H9 (cell line): ENCODE measurements at regions not wholly inside any gene's neighbourhood (a gene's known extent, or its start where the extent isn't known, plus 50 kb on each side); places are given as distances from the start of the nearest gene placed in this dataset.

Source experiments
- DNase-seq: peaks from one replicate; pipeline ENCODE4 v3.0.0-alpha.2; 2017
- H2AFZ ChIP-seq: one replicate; pipeline ENCODE4 v1.6.1; 2013; ENCODE audit warnings: mild to moderate bottlenecking, low read length, control low read depth, moderate library complexity
- H2AK5ac ChIP-seq: 2 replicates; pipeline ENCODE4 v1.6.1; 2013; ENCODE audit warnings: low read length, control low read depth, mixed read lengths; ENCODE audit not compliant: insufficient read length
- H2BK120ac ChIP-seq: one replicate; pipeline ENCODE4 v1.6.1; 2013; ENCODE audit warnings: low read depth, mild to moderate bottlenecking, low read length, control low read depth, inconsistent platforms; ENCODE audit not compliant: poor library complexity, severe bottlenecking
- H2BK12ac ChIP-seq: 2 replicates; pipeline ENCODE4 v1.6.1; 2013; ENCODE audit warnings: low read length, control low read depth, mixed read lengths, low read depth; ENCODE audit not compliant: insufficient read length
- H2BK15ac ChIP-seq: 2 replicates; pipeline ENCODE4 v1.6.1; 2013; ENCODE audit warnings: low read depth, low read length, control low read depth
- H2BK20ac ChIP-seq: one replicate; pipeline ENCODE4 v1.6.1; 2013; ENCODE audit warnings: low read depth, mild to moderate bottlenecking, low read length, control low read depth, inconsistent platforms; ENCODE audit not compliant: poor library complexity, severe bottlenecking
- H2BK5ac ChIP-seq: 2 replicates; pipeline ENCODE4 v1.6.1; 2013; ENCODE audit warnings: low read length, control low read depth, mixed read lengths; ENCODE audit not compliant: insufficient read length
- H3K14ac ChIP-seq: 2 replicates; pipeline ENCODE4 v1.6.1; 2013; ENCODE audit warnings: low read length, control low read depth; ENCODE audit not compliant: insufficient read depth
- H3K18ac ChIP-seq: 2 replicates; pipeline ENCODE4 v1.6.1; 2013; ENCODE audit warnings: low read depth, mild to moderate bottlenecking, mixed read lengths, low read length, control low read depth; ENCODE audit not compliant: insufficient read length
- H3K23ac ChIP-seq: 2 replicates; pipeline ENCODE4 v1.6.1; 2013; ENCODE audit warnings: low read length, control low read depth, mixed read lengths, low read depth; ENCODE audit not compliant: insufficient read length
- H3K23me2 ChIP-seq: 2 replicates; pipeline ENCODE4 v1.6.1; 2013; ENCODE audit warnings: low read depth, mild to moderate bottlenecking, mixed read lengths, low read length, control low read depth; ENCODE audit not compliant: insufficient read length, poor library complexity, severe bottlenecking
- H3K27ac ChIP-seq: 2 replicates; pipeline ENCODE4 v1.5.1; 2013; ENCODE audit warnings: low read length, control low read depth, mixed read lengths, low read depth; ENCODE audit not compliant: insufficient read length
- H3K27me3 ChIP-seq: 2 replicates; pipeline ENCODE4 v1.6.1; 2013; ENCODE audit warnings: low read length, control low read depth, inconsistent platforms; ENCODE audit not compliant: insufficient read depth
- H3K4ac ChIP-seq: 2 replicates; pipeline ENCODE4 v1.6.1; 2013; ENCODE audit warnings: low read depth, mild to moderate bottlenecking, control low read depth, inconsistent platforms, low read length, moderate library complexity
- H3K4me1 ChIP-seq: 2 replicates; pipeline ENCODE4 v1.6.1; 2013; ENCODE audit warnings: low read length, control low read depth, inconsistent platforms; ENCODE audit not compliant: insufficient read depth
- H3K4me2 ChIP-seq: 2 replicates; pipeline ENCODE4 v1.6.1; 2013; ENCODE audit warnings: low read length, control low read depth, mixed read lengths; ENCODE audit not compliant: insufficient read length, insufficient read depth
- H3K56ac ChIP-seq: 2 replicates; pipeline ENCODE4 v1.6.1; 2013; ENCODE audit warnings: low read depth, mild to moderate bottlenecking, mixed read lengths, low read length, control low read depth; ENCODE audit not compliant: insufficient read length
- H3K79me1 ChIP-seq: 2 replicates; pipeline ENCODE4 v1.6.1; 2013; ENCODE audit warnings: low read depth, mild to moderate bottlenecking, moderate library complexity, low read length, control low read depth, inconsistent platforms; ENCODE audit not compliant: insufficient read depth, poor library complexity, severe bottlenecking
- H3K79me2 ChIP-seq: 2 replicates; pipeline ENCODE4 v1.6.1; 2013; ENCODE audit warnings: low read length, control low read depth, inconsistent platforms; ENCODE audit not compliant: insufficient read depth
- H3K9ac ChIP-seq: 2 replicates; pipeline ENCODE4 v1.6.1; 2013; ENCODE audit warnings: low read length, control low read depth, mixed read lengths; ENCODE audit not compliant: insufficient read length; ENCODE audit errors: extremely low read depth
- H3K9me3 ChIP-seq: one replicate; pipeline ENCODE4 v1.6.1; 2013; ENCODE audit warnings: low read depth, low read length, inconsistent platforms; ENCODE audit not compliant: control insufficient read depth
- H3T11ph ChIP-seq: one replicate; pipeline ENCODE4 v1.6.1; 2013; ENCODE audit warnings: mild to moderate bottlenecking, low read length, control low read depth, inconsistent platforms
- H4K20me1 ChIP-seq: one replicate; pipeline ENCODE4 v1.6.1; 2013; ENCODE audit not compliant: control insufficient read depth, insufficient read length, insufficient read depth
- H4K5ac ChIP-seq: 2 replicates; pipeline ENCODE4 v1.6.1; 2013; ENCODE audit warnings: low read depth, mild to moderate bottlenecking, mixed read lengths, low read length, control low read depth; ENCODE audit not compliant: insufficient read length
- H4K8ac ChIP-seq: replicated peaks from 2 replicates; pipeline ENCODE4 v1.6.1; 2013; ENCODE audit warnings: low read length, control low read depth, mixed read lengths, low read depth; ENCODE audit not compliant: insufficient read length
- H4K91ac ChIP-seq: 2 replicates; pipeline ENCODE4 v1.6.1; 2013; ENCODE audit warnings: low read depth, mild to moderate bottlenecking, moderate library complexity, mixed read lengths, low read length, control low read depth; ENCODE audit not compliant: insufficient read length
- H3K27ac Mint-ChIP-seq, 3 experiments: 2 replicates in 2 of 3; 3 replicates in 1 of 3; pipeline ENCODE4 v1.8.0; 2020 to 2021; ENCODE audit warnings: mixed read lengths in 3 of 3, mild to moderate bottlenecking in 1 of 3, moderate library complexity in 1 of 3
- H3K27me3 Mint-ChIP-seq: 2 replicates; pipeline ENCODE4 v1.8.0; 2021; ENCODE audit warnings: low read depth, mild to moderate bottlenecking, moderate library complexity, mixed read lengths
- H3K36me3 Mint-ChIP-seq, 3 experiments: 2 replicates in 2 of 3; 3 replicates in 1 of 3; pipeline ENCODE4 v1.8.0; 2020 to 2021; ENCODE audit warnings: low read depth in 3 of 3, mixed read lengths in 3 of 3; ENCODE audit not compliant: insufficient read depth in 1 of 3
- H3K4me1 Mint-ChIP-seq, 2 experiments: 2 replicates each; pipeline ENCODE4 v1.8.0; 2020; ENCODE audit warnings: mixed read lengths in 2 of 2
- H3K4me3 Mint-ChIP-seq, 2 experiments: 2 replicates in 1 of 2; 3 replicates in 1 of 2; pipeline ENCODE4 v1.8.0; 2020 to 2021; ENCODE audit warnings: mild to moderate bottlenecking in 2 of 2, mixed read lengths in 2 of 2, moderate library complexity in 1 of 2
- H3K9me3 Mint-ChIP-seq, 2 experiments: 2 replicates in 1 of 2; 3 replicates in 1 of 2; pipeline ENCODE4 v1.8.0; 2020; ENCODE audit warnings: mild to moderate bottlenecking in 2 of 2, mixed read lengths in 2 of 2, moderate library complexity in 1 of 2
- TF ChIP-seq, protein P1 (sequence below): fragments of 200-600 bp; sonication (generic); conservative IDR thresholded peaks from 3 replicates; pipeline ENCODE4 v1.8.0; 2021; ENCODE audit warnings: antibody characterized with exemption, mild to moderate bottlenecking

DNA sequence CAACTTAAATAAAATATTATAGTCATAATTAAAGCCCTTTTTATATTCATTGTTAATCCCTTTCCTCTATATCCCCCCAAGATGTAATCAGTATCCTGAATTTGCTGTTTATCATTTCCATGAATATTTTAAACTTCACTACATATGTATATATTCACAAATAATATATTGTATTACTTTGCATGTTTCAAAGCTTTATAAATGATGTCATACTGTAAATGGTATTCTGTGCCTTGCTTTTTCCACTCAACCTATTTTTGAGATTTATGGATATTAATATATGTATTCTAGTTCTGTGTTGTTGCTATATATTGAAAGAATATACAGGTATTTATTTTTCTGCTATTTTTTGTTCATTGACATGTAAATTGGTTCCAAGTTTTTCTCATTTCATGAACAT is 173.1 kb downstream of the CCDC71L start:
- no peak for DNase-seq
- H3K79me2 ChIP-seq = no peaks in the 10 kb centered on the region
- H3K56ac ChIP-seq = no peak overlapping the region
- no peak overlapping the region for H3T11ph ChIP-seq
- no peak overlapping the region for H2AFZ ChIP-seq
- no peak overlapping the region for H3K14ac ChIP-seq
- no peak overlapping the region for H3K4me2 ChIP-seq
- H2BK5ac ChIP-seq = no peak overlapping the region
- H4K5ac ChIP-seq = no peak overlapping the region
- no peaks in the 10 kb centered on the region for H3K23me2 ChIP-seq
- Mint-ChIP-seq H3K9me3 (peaks cover 4 to 6% of the 10 kb centered on the region in 2 experiments; a peak in 1 of 5 replicates), H3K4me1 (no peaks in the 10 kb centered on the region), H3K36me3 (no peaks in the 10 kb centered on the region), H3K27ac (no peak overlapping the region), H3K4me3 (no peak overlapping the region), H3K27me3 (peaks cover 2% of the 10 kb centered on the region; the same call in 1 of the 2 replicates)
- TF ChIP-seq, protein P1, sequence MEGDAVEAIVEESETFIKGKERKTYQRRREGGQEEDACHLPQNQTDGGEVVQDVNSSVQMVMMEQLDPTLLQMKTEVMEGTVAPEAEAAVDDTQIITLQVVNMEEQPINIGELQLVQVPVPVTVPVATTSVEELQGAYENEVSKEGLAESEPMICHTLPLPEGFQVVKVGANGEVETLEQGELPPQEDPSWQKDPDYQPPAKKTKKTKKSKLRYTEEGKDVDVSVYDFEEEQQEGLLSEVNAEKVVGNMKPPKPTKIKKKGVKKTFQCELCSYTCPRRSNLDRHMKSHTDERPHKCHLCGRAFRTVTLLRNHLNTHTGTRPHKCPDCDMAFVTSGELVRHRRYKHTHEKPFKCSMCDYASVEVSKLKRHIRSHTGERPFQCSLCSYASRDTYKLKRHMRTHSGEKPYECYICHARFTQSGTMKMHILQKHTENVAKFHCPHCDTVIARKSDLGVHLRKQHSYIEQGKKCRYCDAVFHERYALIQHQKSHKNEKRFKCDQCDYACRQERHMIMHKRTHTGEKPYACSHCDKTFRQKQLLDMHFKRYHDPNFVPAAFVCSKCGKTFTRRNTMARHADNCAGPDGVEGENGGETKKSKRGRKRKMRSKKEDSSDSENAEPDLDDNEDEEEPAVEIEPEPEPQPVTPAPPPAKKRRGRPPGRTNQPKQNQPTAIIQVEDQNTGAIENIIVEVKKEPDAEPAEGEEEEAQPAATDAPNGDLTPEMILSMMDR = no peak
- no peak overlapping the region for H3K23ac ChIP-seq
- no peaks in the 10 kb centered on the region for H3K4me1 ChIP-seq
- no peak overlapping the region for H3K27ac ChIP-seq
- H2BK20ac ChIP-seq = no peak overlapping the region
- no peak overlapping the region for H3K18ac ChIP-seq
- H3K9ac ChIP-seq = no peak overlapping the region
- no peaks in the 10 kb centered on the region for H3K9me3 ChIP-seq
- no peak overlapping the region for H2AK5ac ChIP-seq
- no peak overlapping the region for H2BK120ac ChIP-seq
- H4K91ac ChIP-seq = no peak overlapping the region
- no peaks in the 10 kb centered on the region for H4K20me1 ChIP-seq
- no peaks in the 10 kb centered on the region for H3K27me3 ChIP-seq
- H2BK15ac ChIP-seq = no peak overlapping the region
- no peak overlapping the region for H3K4ac ChIP-seq
- H4K8ac ChIP-seq = no peak overlapping the region
- H3K79me1 ChIP-seq = no peaks in the 10 kb centered on the region
- no peak overlapping the region for H2BK12ac ChIP-seq
